WTC11 (cell line): ENCODE measurements at regions not wholly inside any gene's neighbourhood (a gene's known extent, or its start where the extent isn't known, plus 50 kb on each side); places are given as distances from the start of the nearest gene placed in this dataset.
A peak's percentile ranks its signal among the peaks of the same experiment; 100 is the strongest.

Source experiments
- ATAC-seq: fragments of 200-7000 bp; cut with Tn5 transposase; 2 replicates; pipeline ENCODE4 v1.10.0; 2021; ENCODE audit warnings: mild to moderate bottlenecking, moderate library complexity
- CTCF ChIA-PET: fragments of 300-600 bp; sonication (Branson Sonifier 250); formaldehyde crosslinking; loops from one replicate; lab custom pipeline; 2021; ENCODE audit warnings: antibody characterized with exemption; lab: Charles Lee
- POLR2A ChIA-PET: fragments of 350-600 bp; sonication (Branson Sonifier 250); formaldehyde crosslinking; loops from one replicate; lab custom pipeline; 2021; ENCODE audit warnings: antibody characterized with exemption; lab: Charles Lee
- DNase-seq: peaks from one replicate; pipeline ENCODE4 v3.0.0; 2021; ENCODE audit warnings: low spot score
- H3K27ac Mint-ChIP-seq: 2 replicates; pipeline ENCODE4 v1.8.0; 2021; ENCODE audit warnings: mixed read lengths
- H3K27me3 Mint-ChIP-seq: 2 replicates; pipeline ENCODE4 v1.8.0; 2021; ENCODE audit warnings: low read depth, mild to moderate bottlenecking, moderate library complexity, mixed read lengths
- H3K36me3 Mint-ChIP-seq: 2 replicates; pipeline ENCODE4 v1.8.0; 2021; ENCODE audit warnings: mixed read lengths
- H3K4me1 Mint-ChIP-seq: 2 replicates; pipeline ENCODE4 v1.8.0; 2022; ENCODE audit warnings: mixed read lengths
- H3K4me3 Mint-ChIP-seq: 2 replicates; pipeline ENCODE4 v1.8.0; 2021; ENCODE audit warnings: mild to moderate bottlenecking, moderate library complexity, mixed read lengths
- H3K9me3 Mint-ChIP-seq: 2 replicates; pipeline ENCODE4 v1.8.0; 2021; ENCODE audit warnings: mixed read lengths
- AFF4 ChIP-seq: sonication (generic); formaldehyde crosslinking; IDR thresholded peaks from 2 replicates; pipeline ENCODE4 v1.8.1; 2023; ENCODE audit warnings: mild to moderate bottlenecking, missing genetic modification reagents, borderline replicate concordance
- ATF2 ChIP-seq: sonication (generic); formaldehyde crosslinking; IDR thresholded peaks from 2 replicates; pipeline ENCODE4 v1.8.1; 2022; ENCODE audit warnings: low read depth, missing genetic modification reagents, borderline replicate concordance
- ATF6 ChIP-seq: sonication (generic); formaldehyde crosslinking; IDR thresholded peaks from 2 replicates; pipeline ENCODE4 v1.8.1; 2023; ENCODE audit warnings: mild to moderate bottlenecking, missing genetic modification reagents
- E2F5 ChIP-seq: sonication (generic); formaldehyde crosslinking; IDR thresholded peaks from 2 replicates; pipeline ENCODE4 v1.8.1; 2022; ENCODE audit warnings: mild to moderate bottlenecking, moderate library complexity, missing genetic modification reagents
- FOXP1 ChIP-seq: sonication (generic); formaldehyde crosslinking; IDR thresholded peaks from 2 replicates; pipeline ENCODE4 v1.8.0; 2022; ENCODE audit warnings: missing genetic modification reagents, mild to moderate bottlenecking, moderate library complexity, borderline replicate concordance
- GABPB1 ChIP-seq: sonication (generic); formaldehyde crosslinking; IDR thresholded peaks from 2 replicates; pipeline ENCODE4 v1.8.1; 2023; ENCODE audit warnings: mild to moderate bottlenecking, missing genetic modification reagents
- HMGA2 ChIP-seq: fragments of 250-450 bp; sonication (Bioruptor Pico); IDR thresholded peaks from 2 replicates; pipeline ENCODE4 v1.4.0; 2021; ENCODE audit warnings: mild to moderate bottlenecking, moderate library complexity
- MYBL2 ChIP-seq: sonication (generic); formaldehyde crosslinking; IDR thresholded peaks from 2 replicates; pipeline ENCODE4 v1.8.1; 2023; ENCODE audit warnings: mild to moderate bottlenecking, moderate library complexity, missing genetic modification reagents
- OVOL2 ChIP-seq: fragments of 250-450 bp; sonication (Bioruptor Pico); IDR thresholded peaks from 2 replicates; pipeline ENCODE4 v1.9.0; 2021; ENCODE audit warnings: mild to moderate bottlenecking, borderline replicate concordance
- PRRX2 ChIP-seq: fragments of 250-450 bp; sonication (Bioruptor Pico); IDR thresholded peaks from 2 replicates; pipeline ENCODE4 v1.8.0; 2021; ENCODE audit warnings: mild to moderate bottlenecking
- STAT6 ChIP-seq: sonication (generic); formaldehyde crosslinking; conservative IDR thresholded peaks from 2 replicates; pipeline ENCODE4 v1.8.1; 2023; ENCODE audit warnings: mild to moderate bottlenecking, low read depth, missing genetic modification reagents, moderate library complexity
- ZNF121 ChIP-seq: sonication (generic); formaldehyde crosslinking; IDR thresholded peaks from 2 replicates; pipeline ENCODE4 v1.8.0; 2023; ENCODE audit warnings: missing genetic modification reagents
- ZNF219 ChIP-seq: sonication (generic); formaldehyde crosslinking; IDR thresholded peaks from 2 replicates; pipeline ENCODE4 v1.8.0; 2023; ENCODE audit warnings: missing genetic modification reagents, mild to moderate bottlenecking, borderline replicate concordance
- ZNF281 ChIP-seq: sonication (generic); formaldehyde crosslinking; IDR thresholded peaks from 2 replicates; pipeline ENCODE4 v1.8.0; 2023; ENCODE audit warnings: mild to moderate bottlenecking, missing genetic modification reagents

GRCh38 chr13:31943591-31943990, 88.0 kb upstream of the FRY start:
- Mint-ChIP-seq H3K9me3 (no peaks in the 10 kb centered on the region), H3K4me3 (no peak overlapping the region), H3K27me3 (no peaks in the 10 kb centered on the region), H3K4me1 (peaks cover 28% of the 10 kb centered on the region), H3K27ac (no peak overlapping the region), H3K36me3 (no peaks in the 10 kb centered on the region)
- POLR2A ChIA-PET = no interaction called here
- CTCF ChIA-PET = no interaction called here
- no peak for ATAC-seq
- TF ChIP-seq ZNF121 (CRISPR knock-in tag) (no peak), ZNF219 (CRISPR knock-in tag) (no peak), ZNF281 (no peak), AFF4 (CRISPR knock-in tag) (no peak), STAT6 (CRISPR knock-in tag) (no peak)
- no peak for DNase-seq

GRCh38 chr13:31944262-31945160, 87.1 kb upstream of the FRY start:
- CTCF ChIA-PET = interaction anchor here (1.2 to 2.7 kb wide), 2 partner anchors 23 to 35 kb away, joined by 4 to 9 read pairs; no protein-coding TSS in a partner anchor
- Mint-ChIP-seq H3K9me3 (no peaks in the 10 kb centered on the region), H3K4me3 (no peak overlapping the region), H3K36me3 (no peaks in the 10 kb centered on the region), H3K27ac (no peak overlapping the region), H3K27me3 (no peaks in the 10 kb centered on the region), H3K4me1 (peaks cover 27% of the 10 kb centered on the region)
- ATAC-seq (no peak), DNase-seq (no peak)
- TF ChIP-seq E2F5 = no peak
- TF ChIP-seq GABPB1 = no peak
- POLR2A ChIA-PET = interaction anchor here (1.0 kb wide), 1 partner anchor 18 kb away, joined by 3 read pairs; no protein-coding TSS in a partner anchor

GRCh38 chr13:31945202-31945961, 86.2 kb upstream of the FRY start:
- Mint-ChIP-seq H3K4me1 (peaks cover 23% of the 10 kb centered on the region), H3K27me3 (no peaks in the 10 kb centered on the region), H3K9me3 (no peaks in the 10 kb centered on the region), H3K27ac (peak overlapping the region; percentile 6; the same call in 1 of the 2 replicates), H3K36me3 (no peaks in the 10 kb centered on the region), H3K4me3 (peak overlapping the region; percentile 35)
- DNase-seq = no peak
- CTCF ChIA-PET = interaction anchor here (1.2 to 2.7 kb wide), 2 partner anchors 22 to 35 kb away, joined by 4 to 9 read pairs; no protein-coding TSS in a partner anchor
- POLR2A ChIA-PET = interaction anchor here (1.0 kb wide), 1 partner anchor 19 kb away, joined by 3 read pairs; no protein-coding TSS in a partner anchor
- peak; percentile 96 for ATAC-seq
- TF ChIP-seq PRRX2 (CRISPR knock-in tag) (no peak), HMGA2 (CRISPR knock-in tag) (no peak), MYBL2 (CRISPR knock-in tag) (no peak), OVOL2 (no peak), FOXP1 (CRISPR knock-in tag) (no peak), ATF6 (no peak), ATF2 (no peak)
